HG03439 (cell line): ENCODE measurements at regions not wholly inside any gene's neighbourhood (a gene's known extent, or its start where the extent isn't known, plus 50 kb on each side); places are given as distances from the start of the nearest gene placed in this dataset.

Experiments used
- ATAC-seq: cut with Tn5 transposase; IDR thresholded peaks from one replicate; pipeline ENCODE4 v1.9.1; 2021; ENCODE audit warnings: mild to moderate bottlenecking, moderate library complexity; ENCODE audit not compliant: unreplicated experiment

GRCh38 chr7:113715981-113716856 lies 202.6 kb downstream of the PPP1R3A start:
- ATAC-seq: no peak

GRCh38 chr7:113715262-113715661 lies 203.5 kb downstream of the PPP1R3A start:
- no peak for ATAC-seq

GRCh38 chr7:113710310-113711096 lies 208.3 kb downstream of the PPP1R3A start:
- peak; percentile 94 for ATAC-seq

- no peak for ATAC-seq
These were observed 213.4 kb downstream of the PPP1R3A start for GRCh38 chr7:113705439-113705838.

GRCh38 chr7:113698556-113699220 lies 220.1 kb downstream of the PPP1R3A start:
- ATAC-seq: no peak

- ATAC-seq: no peak
These were observed 224.7 kb downstream of the PPP1R3A start for GRCh38 chr7:113694149-113694548.

- no peak for ATAC-seq
These were observed 234.6 kb downstream of the PPP1R3A start for GRCh38 chr7:113684165-113684564.

GRCh38 chr7:113677811-113678210 lies 241.0 kb downstream of the PPP1R3A start:
- ATAC-seq: no peak

- ATAC-seq: no peak
These were observed 253.9 kb downstream of the PPP1R3A start for GRCh38 chr7:113664867-113665266.

- ATAC-seq: no peak
These were observed 259.4 kb downstream of the PPP1R3A start for GRCh38 chr7:113659416-113659815.

- ATAC-seq: peak; percentile 89
These were observed 261.2 kb downstream of the PPP1R3A start for GRCh38 chr7:113657603-113658002.

GRCh38 chr7:113652501-113652900 lies 266.3 kb downstream of the PPP1R3A start:
- ATAC-seq: no peak

- ATAC-seq: no peak
These were observed 269.3 kb downstream of the PPP1R3A start for GRCh38 chr7:113649556-113649955.

- ATAC-seq: no peak
These were observed 279.6 kb downstream of the PPP1R3A start for GRCh38 chr7:113639221-113639620.

GRCh38 chr7:113636727-113637421 lies 281.9 kb downstream of the PPP1R3A start:
- no peak for ATAC-seq

- no peak for ATAC-seq
These were observed 283.3 kb downstream of the PPP1R3A start for GRCh38 chr7:113635492-113635891.

- no peak for ATAC-seq
These were observed 285.7 kb downstream of the PPP1R3A start for GRCh38 chr7:113633073-113633472.

- peak; percentile 59 for ATAC-seq
These were observed 289.6 kb downstream of the PPP1R3A start for GRCh38 chr7:113628948-113629847.

- ATAC-seq: no peak
These were observed 293.2 kb downstream of the PPP1R3A start for GRCh38 chr7:113625494-113626102.
